ENCODE measurements at regions not wholly inside any gene's neighbourhood (a gene's known extent, or its start where the extent isn't known, plus 50 kb on each side); places are given as distances from the start of the nearest gene placed in this dataset.

DNA sequence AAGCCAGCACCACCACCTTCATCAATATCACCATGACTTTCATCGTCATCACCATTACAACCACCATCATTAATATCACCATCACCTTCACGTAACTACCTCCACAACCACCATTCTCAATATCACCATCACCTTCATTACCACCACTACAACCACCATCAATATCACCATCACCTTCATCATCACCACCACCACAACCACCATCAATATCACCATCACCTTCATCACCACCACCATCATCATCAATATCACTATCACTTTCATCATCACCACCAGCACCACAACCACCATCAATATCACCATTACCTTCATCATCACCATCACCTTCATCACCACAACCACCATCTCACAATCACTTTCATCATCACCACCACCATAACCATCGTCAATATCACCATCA, 225.3 kb upstream of the SULF2 start:
- Histone ChIP-seq H3K4me2 (ENCODE audit: low read length) (no peak overlapping the region), H3K4me1 (ENCODE audit: low read length) (peaks cover 7% of the 10 kb centered on the region), H4K20me1 (ENCODE audit: insufficient read depth, low read length) (no peaks in the 10 kb centered on the region), H2AFZ (ENCODE audit: low read depth, low read length) (no peak overlapping the region), H3K4me3 (ENCODE audit: low read length) (no peak overlapping the region), H3K27ac (ENCODE audit: low read length) (no peak overlapping the region), H3K27me3 (ENCODE audit: low read depth, low read length) (peaks cover 47% of the 10 kb centered on the region; the same call in 1 of the 2 replicates), H3K9ac (ENCODE audit: low read length) (no peak overlapping the region), H3K36me3 (replicated peaks; ENCODE audit: low read depth, low read length) (no peaks in the 10 kb centered on the region), H3K9me3 (ENCODE audit: insufficient read depth, low read length) (peaks cover 4% of the 10 kb centered on the region; the same call in 1 of the 2 replicates), H3K79me2 (ENCODE audit: low read length) (no peaks in the 10 kb centered on the region)
- TF ChIP-seq, protein P1, sequence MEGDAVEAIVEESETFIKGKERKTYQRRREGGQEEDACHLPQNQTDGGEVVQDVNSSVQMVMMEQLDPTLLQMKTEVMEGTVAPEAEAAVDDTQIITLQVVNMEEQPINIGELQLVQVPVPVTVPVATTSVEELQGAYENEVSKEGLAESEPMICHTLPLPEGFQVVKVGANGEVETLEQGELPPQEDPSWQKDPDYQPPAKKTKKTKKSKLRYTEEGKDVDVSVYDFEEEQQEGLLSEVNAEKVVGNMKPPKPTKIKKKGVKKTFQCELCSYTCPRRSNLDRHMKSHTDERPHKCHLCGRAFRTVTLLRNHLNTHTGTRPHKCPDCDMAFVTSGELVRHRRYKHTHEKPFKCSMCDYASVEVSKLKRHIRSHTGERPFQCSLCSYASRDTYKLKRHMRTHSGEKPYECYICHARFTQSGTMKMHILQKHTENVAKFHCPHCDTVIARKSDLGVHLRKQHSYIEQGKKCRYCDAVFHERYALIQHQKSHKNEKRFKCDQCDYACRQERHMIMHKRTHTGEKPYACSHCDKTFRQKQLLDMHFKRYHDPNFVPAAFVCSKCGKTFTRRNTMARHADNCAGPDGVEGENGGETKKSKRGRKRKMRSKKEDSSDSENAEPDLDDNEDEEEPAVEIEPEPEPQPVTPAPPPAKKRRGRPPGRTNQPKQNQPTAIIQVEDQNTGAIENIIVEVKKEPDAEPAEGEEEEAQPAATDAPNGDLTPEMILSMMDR (IDR thresholded peaks at IDR 0.05; ENCODE audit: low read depth, low read length), result no peak
- TF ChIP-seq EZH2phosphoT487 (IDR thresholded peaks at IDR 0.05; ENCODE audit: low read depth), result no peak

DNA sequence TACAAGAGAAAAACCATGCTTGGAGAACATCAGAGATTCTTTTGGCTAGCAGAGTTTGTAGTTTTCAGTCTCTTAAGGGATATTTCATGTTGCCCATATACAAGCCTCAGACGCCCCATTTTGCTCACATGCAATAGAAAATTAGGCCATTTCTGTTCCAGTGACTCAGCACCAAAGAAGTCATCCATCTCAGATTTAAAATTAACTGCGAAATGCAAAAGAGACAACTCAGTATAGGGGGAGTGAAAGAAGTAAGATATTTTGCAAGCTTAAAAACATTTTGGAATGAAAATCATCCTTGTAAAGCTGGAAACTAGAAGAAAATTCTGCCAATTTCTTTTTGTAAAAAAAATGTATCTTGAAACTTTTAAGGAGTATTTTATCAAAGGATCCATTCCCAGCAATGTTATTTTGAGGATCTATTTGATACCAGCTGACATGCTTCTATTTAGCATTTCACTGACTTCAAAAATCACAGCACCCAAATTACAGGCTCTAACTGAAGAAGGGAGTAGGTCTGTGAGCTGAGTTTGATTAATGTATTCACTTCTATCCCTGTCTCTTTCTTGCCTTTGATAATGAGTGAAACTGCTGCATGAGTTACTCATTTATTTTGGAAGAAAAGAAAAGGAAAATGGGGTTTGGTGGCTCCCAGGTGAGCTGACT, 223.7 kb upstream of the SULF2 start:
- Histone ChIP-seq H3K36me3 (replicated peaks; ENCODE audit: low read depth, low read length) (no peaks in the 10 kb centered on the region), H3K79me2 (ENCODE audit: low read length) (no peaks in the 10 kb centered on the region), H3K27me3 (ENCODE audit: low read depth, low read length) (peaks cover 33% of the 10 kb centered on the region; the same call in 1 of the 2 replicates), H3K9me3 (ENCODE audit: insufficient read depth, low read length) (peaks cover 4% of the 10 kb centered on the region; the same call in 1 of the 2 replicates), H3K4me1 (ENCODE audit: low read length) (peaks cover 10% of the 10 kb centered on the region), H3K4me2 (ENCODE audit: low read length) (no peak overlapping the region), H3K9ac (ENCODE audit: low read length) (no peak overlapping the region), H3K27ac (ENCODE audit: low read length) (no peak overlapping the region), H4K20me1 (ENCODE audit: insufficient read depth, low read length) (no peaks in the 10 kb centered on the region), H2AFZ (ENCODE audit: low read depth, low read length) (no peak overlapping the region), H3K4me3 (ENCODE audit: low read length) (no peak overlapping the region)
- TF ChIP-seq EZH2phosphoT487 (IDR thresholded peaks at IDR 0.05; ENCODE audit: low read depth), result no peak
- TF ChIP-seq, protein P1 (IDR thresholded peaks at IDR 0.05; ENCODE audit: low read depth, low read length), result no peak

DNA sequence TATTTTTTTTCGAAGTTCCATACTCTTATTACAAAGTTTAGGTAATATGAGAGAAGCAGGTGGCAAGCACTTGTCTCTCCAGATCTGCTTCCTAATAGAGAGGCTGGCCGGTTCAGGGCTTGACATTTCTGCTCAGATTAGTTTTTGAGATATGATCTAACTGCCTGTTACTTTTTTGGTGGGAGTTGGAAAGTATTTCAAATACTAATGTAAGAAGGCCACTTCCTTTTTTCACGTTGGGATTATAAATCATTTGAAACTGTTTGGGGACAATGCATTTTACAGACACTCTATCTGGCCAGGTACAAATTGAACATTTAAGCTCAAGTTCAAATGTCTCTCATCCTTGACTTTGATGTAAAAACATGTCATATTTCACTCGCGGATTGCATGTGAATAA, 222.1 kb upstream of the SULF2 start:
- Histone ChIP-seq H3K9me3 (ENCODE audit: insufficient read depth, low read length) (peaks cover 13% of the 10 kb centered on the region), H3K27me3 (ENCODE audit: low read depth, low read length) (peaks cover 26% of the 10 kb centered on the region; the same call in 1 of the 2 replicates), H3K9ac (ENCODE audit: low read length) (no peak overlapping the region), H3K36me3 (replicated peaks; ENCODE audit: low read depth, low read length) (peaks cover 8% of the 10 kb centered on the region), H3K79me2 (ENCODE audit: low read length) (no peaks in the 10 kb centered on the region), H3K27ac (ENCODE audit: low read length) (no peak overlapping the region), H3K4me3 (ENCODE audit: low read length) (no peak overlapping the region), H3K4me2 (ENCODE audit: low read length) (no peak overlapping the region), H3K4me1 (ENCODE audit: low read length) (peaks cover 22% of the 10 kb centered on the region), H4K20me1 (ENCODE audit: insufficient read depth, low read length) (no peaks in the 10 kb centered on the region), H2AFZ (ENCODE audit: low read depth, low read length) (no peak overlapping the region)
- TF ChIP-seq EZH2phosphoT487 (IDR thresholded peaks at IDR 0.05; ENCODE audit: low read depth), result no peak
- TF ChIP-seq, protein P1 (IDR thresholded peaks at IDR 0.05; ENCODE audit: low read depth, low read length), result no peak

DNA sequence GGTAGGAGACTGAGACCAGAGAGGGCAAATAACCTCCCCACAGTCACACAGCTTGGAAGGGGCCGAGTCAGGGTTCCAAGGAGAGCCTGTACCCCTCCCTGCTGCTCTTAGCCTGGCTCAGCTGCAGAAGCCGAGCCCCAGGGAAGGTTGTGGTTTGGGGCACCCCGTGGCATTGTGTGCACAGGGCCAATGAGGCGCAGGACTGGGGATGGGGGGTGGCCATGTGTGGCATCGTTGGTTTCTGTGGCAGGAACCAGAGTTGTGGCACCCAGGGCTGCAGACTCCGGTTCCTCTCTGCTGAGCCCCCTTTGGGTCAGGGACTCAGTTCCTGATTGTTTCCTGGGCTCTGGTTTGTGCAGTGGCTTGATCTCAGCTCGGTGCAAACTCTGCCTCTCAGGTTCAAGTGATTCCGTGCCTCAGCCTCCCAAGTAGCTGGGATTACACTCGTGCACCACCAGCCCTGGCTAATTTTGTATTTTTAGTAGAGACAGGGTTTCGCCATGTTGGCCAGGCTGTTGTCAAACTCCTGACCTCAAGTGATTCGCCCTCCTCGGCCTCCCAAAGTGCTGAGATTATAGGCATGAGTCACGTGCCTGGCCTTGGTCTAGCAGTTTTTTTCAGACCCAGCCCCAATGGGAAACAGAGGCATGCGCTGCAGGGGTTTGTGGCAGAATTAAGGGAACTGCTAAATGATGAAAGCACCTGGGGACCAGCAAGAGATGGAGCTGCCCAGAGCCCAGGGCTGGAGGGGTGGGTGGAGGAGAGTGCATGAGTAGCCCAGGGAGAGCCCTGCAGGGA, 221.0 kb upstream of the SULF2 start:
- Histone ChIP-seq H3K9me3 (ENCODE audit: insufficient read depth, low read length) (peaks cover 18% of the 10 kb centered on the region; the same call in 1 of the 2 replicates), H2AFZ (ENCODE audit: low read depth, low read length) (no peak overlapping the region), H3K4me3 (ENCODE audit: low read length) (no peak overlapping the region), H3K4me2 (ENCODE audit: low read length) (peak overlapping the region; percentile 35), H3K9ac (ENCODE audit: low read length) (no peak overlapping the region), H3K27ac (ENCODE audit: low read length) (no peak overlapping the region), H3K4me1 (ENCODE audit: low read length) (peaks cover 28% of the 10 kb centered on the region), H4K20me1 (ENCODE audit: insufficient read depth, low read length) (no peaks in the 10 kb centered on the region), H3K79me2 (ENCODE audit: low read length) (no peaks in the 10 kb centered on the region), H3K36me3 (replicated peaks; ENCODE audit: low read depth, low read length) (peaks cover 16% of the 10 kb centered on the region), H3K27me3 (ENCODE audit: low read depth, low read length) (peaks cover 19% of the 10 kb centered on the region; the same call in 1 of the 2 replicates)
- TF ChIP-seq, protein P1 (IDR thresholded peaks at IDR 0.05; ENCODE audit: low read depth, low read length), result no peak
- TF ChIP-seq EZH2phosphoT487 (IDR thresholded peaks at IDR 0.05; ENCODE audit: low read depth), result no peak
